ENCODE measurements at regions not wholly inside any gene's neighbourhood (a gene's known extent, or its start where the extent isn't known, plus 50 kb on each side); places are given as distances from the start of the nearest gene placed in this dataset.

DNA sequence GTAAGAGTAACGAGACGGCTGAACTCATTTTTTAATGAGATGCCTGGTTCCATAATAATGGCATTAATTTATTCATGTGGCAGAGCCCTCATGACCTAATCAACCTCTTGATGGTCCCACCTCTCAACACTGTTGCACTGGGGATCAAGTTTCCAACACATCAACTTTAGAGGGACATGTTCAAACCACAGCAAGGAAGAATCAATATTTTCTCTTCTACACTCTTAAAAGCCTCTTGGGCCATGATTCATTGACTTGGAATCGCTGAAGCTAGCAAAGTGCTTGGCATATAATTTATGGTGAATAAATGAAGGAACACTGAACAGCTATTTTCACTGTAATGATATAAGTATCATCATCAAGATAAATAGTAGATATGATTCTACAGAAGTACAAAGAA is 333.0 kb downstream of the TNS1 start:
- TF ChIP-seq, protein P1, sequence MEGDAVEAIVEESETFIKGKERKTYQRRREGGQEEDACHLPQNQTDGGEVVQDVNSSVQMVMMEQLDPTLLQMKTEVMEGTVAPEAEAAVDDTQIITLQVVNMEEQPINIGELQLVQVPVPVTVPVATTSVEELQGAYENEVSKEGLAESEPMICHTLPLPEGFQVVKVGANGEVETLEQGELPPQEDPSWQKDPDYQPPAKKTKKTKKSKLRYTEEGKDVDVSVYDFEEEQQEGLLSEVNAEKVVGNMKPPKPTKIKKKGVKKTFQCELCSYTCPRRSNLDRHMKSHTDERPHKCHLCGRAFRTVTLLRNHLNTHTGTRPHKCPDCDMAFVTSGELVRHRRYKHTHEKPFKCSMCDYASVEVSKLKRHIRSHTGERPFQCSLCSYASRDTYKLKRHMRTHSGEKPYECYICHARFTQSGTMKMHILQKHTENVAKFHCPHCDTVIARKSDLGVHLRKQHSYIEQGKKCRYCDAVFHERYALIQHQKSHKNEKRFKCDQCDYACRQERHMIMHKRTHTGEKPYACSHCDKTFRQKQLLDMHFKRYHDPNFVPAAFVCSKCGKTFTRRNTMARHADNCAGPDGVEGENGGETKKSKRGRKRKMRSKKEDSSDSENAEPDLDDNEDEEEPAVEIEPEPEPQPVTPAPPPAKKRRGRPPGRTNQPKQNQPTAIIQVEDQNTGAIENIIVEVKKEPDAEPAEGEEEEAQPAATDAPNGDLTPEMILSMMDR (conservative IDR thresholded peaks at IDR 0.05; ENCODE audit: low read depth, low read length) = no peak
- no peak for TF ChIP-seq EZH2 (IDR thresholded peaks at IDR 0.05; ENCODE audit: borderline replicate concordance, low read depth, low read length, poor library complexity, severe bottlenecking)
